Smooth muscle cell (in vitro differentiated cells): ENCODE measurements at regions not wholly inside any gene's neighbourhood (a gene's known extent, or its start where the extent isn't known, plus 50 kb on each side); places are given as distances from the start of the nearest gene placed in this dataset.

Experiments
- DNase-seq: peaks from one replicate; lab custom pipeline; 2025; ENCODE audit not compliant: unreplicated experiment; lab: John Stamatoyannopoulos, UW
- H2AFZ ChIP-seq: fragments of 200-600 bp; sonication (generic); 2 replicates; pipeline ENCODE4 v1.6.0; 2016; ENCODE audit warnings: antibody characterized with exemption, low read depth, mild to moderate bottlenecking
- H3F3A ChIP-seq: fragments of 200-600 bp; sonication (generic); 2 replicates; pipeline ENCODE4 v1.6.0; 2017; ENCODE audit warnings: antibody characterized with exemption, low read depth
- H3K27ac ChIP-seq: fragments of 200-600 bp; sonication (generic); 2 replicates; pipeline ENCODE4 v1.5.1; 2016; ENCODE audit warnings: low read depth, mild to moderate bottlenecking
- H3K27me3 ChIP-seq: fragments of 200-600 bp; sonication (generic); 2 replicates; pipeline ENCODE4 v1.6.1; 2016; ENCODE audit warnings: low read depth, mild to moderate bottlenecking
- H3K36me3 ChIP-seq: fragments of 200-600 bp; sonication (generic); 2 replicates; pipeline ENCODE4 v1.5.1; 2016; ENCODE audit warnings: low read depth
- H3K4me1 ChIP-seq: fragments of 200-600 bp; sonication (generic); 2 replicates; pipeline ENCODE4 v1.5.1; 2016; ENCODE audit warnings: low read depth
- H3K4me2 ChIP-seq: fragments of 200-600 bp; sonication (generic); 2 replicates; pipeline ENCODE4 v1.6.0; 2016; ENCODE audit warnings: mild to moderate bottlenecking
- H3K4me3 ChIP-seq: fragments of 200-600 bp; sonication (generic); 2 replicates; pipeline ENCODE4 v1.5.1; 2016; ENCODE audit warnings: mild to moderate bottlenecking
- H3K79me2 ChIP-seq: fragments of 200-600 bp; sonication (generic); 2 replicates; pipeline ENCODE4 v1.6.0; 2016; ENCODE audit warnings: low read depth, mild to moderate bottlenecking
- H3K9ac ChIP-seq: fragments of 200-600 bp; sonication (generic); 2 replicates; pipeline ENCODE4 v1.6.0; 2016; ENCODE audit warnings: low read depth
- H3K9me3 ChIP-seq: fragments of 200-600 bp; sonication (generic); replicated peaks from 2 replicates; pipeline ENCODE4 v1.5.1; 2016; ENCODE audit warnings: low read depth
- H4K20me1 ChIP-seq: fragments of 200-600 bp; sonication (generic); 2 replicates; pipeline ENCODE4 v1.6.0; 2016; ENCODE audit warnings: low read depth
- CTCF ChIP-seq: fragments of 200-600 bp; sonication (generic); IDR thresholded peaks from 2 replicates; pipeline ENCODE4 v1.5.1; 2017; ENCODE audit warnings: borderline replicate concordance, mild to moderate bottlenecking, antibody characterized with exemption; ENCODE audit not compliant: insufficient read depth, poor library complexity, severe bottlenecking
- WGBS: methylation state at CpG from one replicate; pipeline ENCODE4 v1.1.7; 2016; ENCODE audit warnings: low lambda C conversion rate; 5-methylcytosine and 5-hydroxymethylcytosine counted together

DNA sequence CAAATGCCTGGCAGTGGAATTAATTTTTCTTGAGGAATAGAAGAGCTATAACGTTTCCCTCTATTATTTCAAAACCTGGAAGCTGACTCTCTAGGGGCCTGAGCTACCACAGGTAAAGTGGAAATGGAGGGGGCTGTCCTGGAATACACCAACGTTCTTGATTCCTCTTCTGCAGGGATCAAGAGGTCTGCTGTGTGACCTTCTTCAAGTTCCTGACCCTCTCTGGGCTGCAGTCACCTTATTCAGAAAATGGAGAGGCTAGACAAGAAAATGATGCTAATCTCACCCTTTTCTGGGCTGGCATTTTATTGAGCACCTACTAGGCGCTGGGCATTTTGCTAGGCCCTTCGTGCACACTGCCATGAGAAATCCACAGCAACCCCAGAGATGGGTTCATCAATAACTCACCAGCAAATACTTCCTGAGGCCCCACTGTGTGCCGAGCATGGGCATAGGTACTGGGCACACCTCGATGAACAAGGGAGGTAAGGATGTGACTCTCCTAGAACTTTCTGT lies 55.2 kb upstream of the DLK1 start:
- peaks cover 46% of the 10 kb centered on the region for H3K4me1 ChIP-seq
- WGBS: 97% methylated on average over 6 of the region's 6 CpGs
- no peak for DNase-seq
- no peaks in the 10 kb centered on the region for H3F3A ChIP-seq
- no peak overlapping the region for H3K9ac ChIP-seq
- no peak overlapping the region for H3K27ac ChIP-seq
- no peak overlapping the region for H3K4me2 ChIP-seq
- no peak for TF ChIP-seq CTCF
- no peak overlapping the region for H3K4me3 ChIP-seq
- no peak overlapping the region for H2AFZ ChIP-seq
- no peaks in the 10 kb centered on the region for H3K36me3 ChIP-seq
- no peaks in the 10 kb centered on the region for H3K9me3 ChIP-seq
- no peaks in the 10 kb centered on the region for H3K27me3 ChIP-seq
- no peaks in the 10 kb centered on the region for H4K20me1 ChIP-seq
- no peaks in the 10 kb centered on the region for H3K79me2 ChIP-seq

DNA sequence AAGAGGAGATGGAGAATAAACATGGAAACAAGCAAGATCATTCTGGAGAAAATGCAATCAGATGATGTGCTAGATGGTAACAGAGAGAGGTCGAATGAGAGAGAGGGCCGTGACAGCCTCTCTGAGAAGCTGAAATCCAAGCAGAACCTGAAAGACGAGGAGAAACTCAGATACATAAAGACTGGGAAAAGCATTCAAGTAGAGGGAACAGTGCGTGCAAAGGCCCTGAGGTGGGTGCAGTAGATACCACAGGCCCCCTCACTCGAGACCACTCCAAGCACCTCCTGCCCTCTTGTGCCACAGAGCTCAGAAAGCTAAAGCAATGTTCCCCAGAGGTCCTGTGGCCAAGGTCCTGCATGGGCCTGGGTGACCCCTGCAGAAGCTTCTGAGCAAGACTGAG lies 54.8 kb upstream of the DLK1 start:
- Histone ChIP-seq H3K79me2 (no peaks in the 10 kb centered on the region), H2AFZ (no peak overlapping the region), H3K4me2 (no peak overlapping the region), H3K36me3 (no peaks in the 10 kb centered on the region), H4K20me1 (no peaks in the 10 kb centered on the region), H3K4me1 (peaks cover 46% of the 10 kb centered on the region), H3K4me3 (no peak overlapping the region), H3K27ac (no peak overlapping the region), H3K9me3 (no peaks in the 10 kb centered on the region), H3F3A (no peaks in the 10 kb centered on the region), H3K27me3 (no peaks in the 10 kb centered on the region), H3K9ac (no peak overlapping the region)
- 91% methylated on average over 5 of the region's 5 CpGs for WGBS
- no peak for DNase-seq
- TF ChIP-seq CTCF: no peak

- Histone ChIP-seq H3K4me1 (peaks cover 55% of the 10 kb centered on the region), H3K36me3 (no peaks in the 10 kb centered on the region), H3K9me3 (no peaks in the 10 kb centered on the region), H3K27ac (no peak overlapping the region), H3K9ac (no peak overlapping the region), H3K4me3 (no peak overlapping the region), H3K79me2 (no peaks in the 10 kb centered on the region), H4K20me1 (no peaks in the 10 kb centered on the region), H3K4me2 (peak overlapping the region; percentile 8), H3F3A (peaks cover 5% of the 10 kb centered on the region), H3K27me3 (no peaks in the 10 kb centered on the region), H2AFZ (no peak overlapping the region)
- no peak for TF ChIP-seq CTCF
- 39% methylated on average over 22 of the region's 22 CpGs for WGBS
- no peak for DNase-seq
Measured at GRCh38 chr14:100673085-100673806, 53.4 kb upstream of the DLK1 start.

DNA sequence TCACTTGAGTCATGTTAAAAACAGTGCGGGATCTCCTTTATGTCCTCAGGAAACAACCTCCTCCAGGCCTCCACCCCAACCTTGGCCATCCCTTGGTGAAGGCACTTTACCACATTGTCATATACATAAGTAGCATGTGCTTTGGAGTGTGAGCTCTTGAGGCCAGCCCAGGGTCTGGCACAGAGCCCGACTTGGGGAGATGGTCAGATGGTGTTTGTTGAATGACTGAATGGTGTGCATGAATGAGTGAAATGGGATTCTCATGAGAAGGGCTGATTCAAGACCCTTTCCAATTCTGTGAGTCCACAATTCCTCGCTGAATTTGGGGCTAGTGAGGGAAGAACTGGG lies 52.9 kb upstream of the DLK1 start:
- H3K9me3 ChIP-seq: no peaks in the 10 kb centered on the region
- H3K9ac ChIP-seq: no peak overlapping the region
- no peaks in the 10 kb centered on the region for H3K36me3 ChIP-seq
- no peak overlapping the region for H3K4me2 ChIP-seq
- no peak overlapping the region for H2AFZ ChIP-seq
- no peak for DNase-seq
- H3K27ac ChIP-seq: no peak overlapping the region
- no peaks in the 10 kb centered on the region for H4K20me1 ChIP-seq
- no peak overlapping the region for H3K4me3 ChIP-seq
- WGBS: 92% methylated on average over 3 of the region's 3 CpGs
- H3F3A ChIP-seq: peaks cover 5% of the 10 kb centered on the region
- H3K4me1 ChIP-seq: peaks cover 55% of the 10 kb centered on the region
- H3K27me3 ChIP-seq: no peaks in the 10 kb centered on the region
- no peak for TF ChIP-seq CTCF
- no peaks in the 10 kb centered on the region for H3K79me2 ChIP-seq
